ENCODE measurements at regions not wholly inside any gene's neighbourhood (a gene's known extent, or its start where the extent isn't known, plus 50 kb on each side); places are given as distances from the start of the nearest gene placed in this dataset.

DNA sequence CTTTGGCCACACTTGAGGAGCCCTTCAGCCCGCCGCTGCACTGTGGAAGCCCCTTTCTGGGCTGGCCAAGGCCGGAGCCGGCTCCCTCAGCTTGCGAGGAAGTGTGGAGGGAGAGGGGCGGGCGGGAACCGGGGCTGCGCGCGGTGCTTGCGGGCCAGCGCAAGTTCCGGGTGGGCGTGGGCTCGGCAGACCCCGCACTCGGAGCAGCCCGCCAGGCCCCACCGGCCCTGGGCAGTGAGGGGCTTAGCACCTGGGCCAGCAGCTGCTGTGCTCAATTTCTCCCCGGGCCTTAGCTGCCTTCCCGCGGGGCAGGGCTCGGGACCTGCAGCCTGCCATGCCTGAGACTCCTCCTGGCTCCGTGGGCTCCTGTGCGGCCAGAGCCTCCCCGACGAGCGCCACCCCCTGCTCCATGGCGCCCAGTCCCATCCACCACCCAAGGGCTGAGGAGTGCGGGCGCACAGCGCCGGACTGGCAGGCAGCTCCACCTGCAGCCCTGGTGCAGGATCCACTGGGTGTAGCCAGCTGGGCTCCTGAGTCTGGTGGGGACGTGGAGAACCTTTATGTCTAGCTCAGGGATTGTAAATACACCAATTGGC is 129.2 kb downstream of the MRPL14 start (continued):
- TF ChIP-seq, protein P1, sequence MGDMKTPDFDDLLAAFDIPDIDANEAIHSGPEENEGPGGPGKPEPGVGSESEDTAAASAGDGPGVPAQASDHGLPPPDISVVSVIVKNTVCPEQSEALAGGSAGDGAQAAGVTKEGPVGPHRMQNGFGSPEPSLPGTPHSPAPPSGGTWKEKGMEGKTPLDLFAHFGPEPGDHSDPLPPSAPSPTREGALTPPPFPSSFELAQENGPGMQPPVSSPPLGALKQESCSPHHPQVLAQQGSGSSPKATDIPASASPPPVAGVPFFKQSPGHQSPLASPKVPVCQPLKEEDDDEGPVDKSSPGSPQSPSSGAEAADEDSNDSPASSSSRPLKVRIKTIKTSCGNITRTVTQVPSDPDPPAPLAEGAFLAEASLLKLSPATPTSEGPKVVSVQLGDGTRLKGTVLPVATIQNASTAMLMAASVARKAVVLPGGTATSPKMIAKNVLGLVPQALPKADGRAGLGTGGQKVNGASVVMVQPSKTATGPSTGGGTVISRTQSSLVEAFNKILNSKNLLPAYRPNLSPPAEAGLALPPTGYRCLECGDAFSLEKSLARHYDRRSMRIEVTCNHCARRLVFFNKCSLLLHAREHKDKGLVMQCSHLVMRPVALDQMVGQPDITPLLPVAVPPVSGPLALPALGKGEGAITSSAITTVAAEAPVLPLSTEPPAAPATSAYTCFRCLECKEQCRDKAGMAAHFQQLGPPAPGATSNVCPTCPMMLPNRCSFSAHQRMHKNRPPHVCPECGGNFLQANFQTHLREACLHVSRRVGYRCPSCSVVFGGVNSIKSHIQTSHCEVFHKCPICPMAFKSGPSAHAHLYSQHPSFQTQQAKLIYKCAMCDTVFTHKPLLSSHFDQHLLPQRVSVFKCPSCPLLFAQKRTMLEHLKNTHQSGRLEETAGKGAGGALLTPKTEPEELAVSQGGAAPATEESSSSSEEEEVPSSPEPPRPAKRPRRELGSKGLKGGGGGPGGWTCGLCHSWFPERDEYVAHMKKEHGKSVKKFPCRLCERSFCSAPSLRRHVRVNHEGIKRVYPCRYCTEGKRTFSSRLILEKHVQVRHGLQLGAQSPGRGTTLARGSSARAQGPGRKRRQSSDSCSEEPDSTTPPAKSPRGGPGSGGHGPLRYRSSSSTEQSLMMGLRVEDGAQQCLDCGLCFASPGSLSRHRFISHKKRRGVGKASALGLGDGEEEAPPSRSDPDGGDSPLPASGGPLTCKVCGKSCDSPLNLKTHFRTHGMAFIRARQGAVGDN (CRISPR knock-in tag; IDR thresholded peaks at IDR 0.05), result peak; percentile 48; the same call in 1 of the 2 replicates
- TF ChIP-seq, protein P2, sequence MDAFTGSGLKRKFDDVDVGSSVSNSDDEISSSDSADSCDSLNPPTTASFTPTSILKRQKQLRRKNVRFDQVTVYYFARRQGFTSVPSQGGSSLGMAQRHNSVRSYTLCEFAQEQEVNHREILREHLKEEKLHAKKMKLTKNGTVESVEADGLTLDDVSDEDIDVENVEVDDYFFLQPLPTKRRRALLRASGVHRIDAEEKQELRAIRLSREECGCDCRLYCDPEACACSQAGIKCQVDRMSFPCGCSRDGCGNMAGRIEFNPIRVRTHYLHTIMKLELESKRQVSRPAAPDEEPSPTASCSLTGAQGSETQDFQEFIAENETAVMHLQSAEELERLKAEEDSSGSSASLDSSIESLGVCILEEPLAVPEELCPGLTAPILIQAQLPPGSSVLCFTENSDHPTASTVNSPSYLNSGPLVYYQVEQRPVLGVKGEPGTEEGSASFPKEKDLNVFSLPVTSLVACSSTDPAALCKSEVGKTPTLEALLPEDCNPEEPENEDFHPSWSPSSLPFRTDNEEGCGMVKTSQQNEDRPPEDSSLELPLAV (CRISPR knock-in tag; conservative IDR thresholded peaks at IDR 0.05; ENCODE audit: low read depth), result 0 out of 2 replicates have a peak, but pooled peaks have one; percentile 41
- TF ChIP-seq, protein P3, sequence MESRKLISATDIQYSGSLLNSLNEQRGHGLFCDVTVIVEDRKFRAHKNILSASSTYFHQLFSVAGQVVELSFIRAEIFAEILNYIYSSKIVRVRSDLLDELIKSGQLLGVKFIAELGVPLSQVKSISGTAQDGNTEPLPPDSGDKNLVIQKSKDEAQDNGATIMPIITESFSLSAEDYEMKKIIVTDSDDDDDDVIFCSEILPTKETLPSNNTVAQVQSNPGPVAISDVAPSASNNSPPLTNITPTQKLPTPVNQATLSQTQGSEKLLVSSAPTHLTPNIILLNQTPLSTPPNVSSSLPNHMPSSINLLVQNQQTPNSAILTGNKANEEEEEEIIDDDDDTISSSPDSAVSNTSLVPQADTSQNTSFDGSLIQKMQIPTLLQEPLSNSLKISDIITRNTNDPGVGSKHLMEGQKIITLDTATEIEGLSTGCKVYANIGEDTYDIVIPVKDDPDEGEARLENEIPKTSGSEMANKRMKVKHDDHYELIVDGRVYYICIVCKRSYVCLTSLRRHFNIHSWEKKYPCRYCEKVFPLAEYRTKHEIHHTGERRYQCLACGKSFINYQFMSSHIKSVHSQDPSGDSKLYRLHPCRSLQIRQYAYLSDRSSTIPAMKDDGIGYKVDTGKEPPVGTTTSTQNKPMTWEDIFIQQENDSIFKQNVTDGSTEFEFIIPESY (CRISPR knock-in tag; IDR thresholded peaks at IDR 0.05), result peak; percentile 53; the same call in 1 of the 2 replicates
- TF ChIP-seq ZBTB38 (CRISPR knock-in tag; IDR thresholded peaks at IDR 0.05) (0 out of 2 replicates have a peak, but pooled peaks have one; percentile 9), SALL1 (CRISPR knock-in tag; IDR thresholded peaks at IDR 0.05) (0 out of 2 replicates have a peak, but pooled peaks have one; percentile 14), ZNF451 (CRISPR knock-in tag; IDR thresholded peaks at IDR 0.05) (0 out of 2 replicates have a peak, but pooled peaks have one; percentile 33)
- TF ChIP-seq, protein P4, sequence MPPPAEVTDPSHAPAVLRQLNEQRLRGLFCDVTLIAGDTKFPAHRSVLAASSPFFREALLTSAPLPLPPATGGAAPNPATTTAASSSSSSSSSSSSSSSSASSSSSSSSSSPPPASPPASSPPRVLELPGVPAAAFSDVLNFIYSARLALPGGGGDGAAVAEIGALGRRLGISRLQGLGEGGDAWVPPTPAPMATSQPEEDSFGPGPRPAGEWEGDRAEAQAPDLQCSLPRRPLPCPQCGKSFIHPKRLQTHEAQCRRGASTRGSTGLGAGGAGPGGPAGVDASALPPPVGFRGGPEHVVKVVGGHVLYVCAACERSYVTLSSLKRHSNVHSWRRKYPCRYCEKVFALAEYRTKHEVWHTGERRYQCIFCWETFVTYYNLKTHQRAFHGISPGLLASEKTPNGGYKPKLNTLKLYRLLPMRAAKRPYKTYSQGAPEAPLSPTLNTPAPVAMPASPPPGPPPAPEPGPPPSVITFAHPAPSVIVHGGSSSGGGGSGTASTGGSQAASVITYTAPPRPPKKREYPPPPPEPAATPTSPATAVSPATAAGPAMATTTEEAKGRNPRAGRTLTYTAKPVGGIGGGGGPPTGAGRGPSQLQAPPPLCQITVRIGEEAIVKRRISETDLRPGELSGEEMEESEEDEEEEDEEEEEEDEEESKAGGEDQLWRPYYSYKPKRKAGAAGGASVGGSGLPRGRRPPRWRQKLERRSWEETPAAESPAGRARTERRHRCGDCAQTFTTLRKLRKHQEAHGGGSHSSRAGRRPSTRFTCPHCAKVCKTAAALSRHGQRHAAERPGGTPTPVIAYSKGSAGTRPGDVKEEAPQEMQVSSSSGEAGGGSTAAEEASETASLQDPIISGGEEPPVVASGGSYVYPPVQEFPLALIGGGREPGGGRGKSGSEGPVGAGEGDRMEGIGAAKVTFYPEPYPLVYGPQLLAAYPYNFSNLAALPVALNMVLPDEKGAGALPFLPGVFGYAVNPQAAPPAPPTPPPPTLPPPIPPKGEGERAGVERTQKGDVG (CRISPR knock-in tag; IDR thresholded peaks at IDR 0.05; ENCODE audit: borderline replicate concordance), result peak; percentile 14; the same call in 1 of the 2 replicates
